ENCODE measurements at regions not wholly inside any gene's neighbourhood (a gene's known extent, or its start where the extent isn't known, plus 50 kb on each side); places are given as distances from the start of the nearest gene placed in this dataset.
"Not testable (repeated sequence)": the region's sequence is repeated elsewhere in the genome, so short reads cannot be mapped to it uniquely, and the experiment has no call there.

DNA sequence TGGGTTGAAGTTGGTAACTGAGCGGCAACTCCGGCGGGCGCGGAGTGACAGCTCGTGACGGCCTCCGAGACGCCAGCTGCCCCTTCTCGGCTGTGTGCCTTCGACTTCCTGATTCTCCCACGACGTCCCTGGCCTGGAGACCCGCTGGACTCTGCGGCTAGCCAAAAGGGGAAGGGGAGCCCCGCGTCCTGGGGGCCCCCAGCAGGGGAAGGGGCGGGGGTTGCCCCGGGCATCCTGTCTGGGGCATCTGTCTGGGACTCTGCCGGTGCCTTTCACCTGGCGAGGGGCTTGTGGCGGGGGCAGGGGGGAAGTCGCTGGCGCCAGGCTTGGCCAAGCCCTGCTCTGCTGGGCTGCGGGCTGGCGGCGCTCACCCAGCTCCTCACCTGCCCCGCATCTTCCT, 129.5 kb upstream of the HMX1 start:
- peaks cover 10% of the 10 kb centered on the region for H3K27me3 ChIP-seq (ENCODE audit: control insufficient read depth, insufficient read depth, low read length)
- not testable (repeated sequence) for H3K36me3 ChIP-seq (ENCODE audit: control insufficient read depth, insufficient read depth, low read length); DNase-seq (ENCODE audit: low read depth); H3K4me3 ChIP-seq (ENCODE audit: low read depth, low read length)

DNA sequence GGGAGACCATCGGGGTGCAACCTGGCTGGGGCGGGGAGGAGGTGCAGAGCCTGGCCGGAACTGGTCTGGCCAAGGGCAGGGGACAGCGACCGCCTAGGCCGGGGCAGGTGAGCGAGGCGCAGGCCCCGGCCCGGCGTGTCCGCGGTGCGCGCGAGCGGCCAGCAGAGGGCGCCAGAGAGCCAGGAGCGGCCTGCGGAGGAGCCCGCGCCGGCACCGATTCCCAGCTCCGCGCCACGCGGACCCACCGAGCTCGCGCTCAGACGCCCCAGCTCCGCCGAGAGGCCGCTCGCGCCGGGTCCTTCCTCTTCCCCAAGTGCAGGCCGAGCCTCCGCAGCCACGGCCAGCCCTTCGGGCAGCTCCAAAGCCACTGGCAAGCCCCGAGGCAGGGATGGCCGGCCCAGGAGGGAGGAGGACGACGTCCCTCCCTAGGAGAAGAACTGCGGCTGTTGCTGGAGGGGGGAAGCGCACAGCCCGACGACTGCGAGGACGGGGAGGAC, 128.9 kb upstream of the HMX1 start:
- DNase-seq (ENCODE audit: low read depth); H3K36me3 ChIP-seq (ENCODE audit: control insufficient read depth, insufficient read depth, low read length); H3K4me3 ChIP-seq (ENCODE audit: low read depth, low read length): not testable (repeated sequence)
- H3K27me3 ChIP-seq (ENCODE audit: control insufficient read depth, insufficient read depth, low read length) = peaks cover 10% of the 10 kb centered on the region

DNA sequence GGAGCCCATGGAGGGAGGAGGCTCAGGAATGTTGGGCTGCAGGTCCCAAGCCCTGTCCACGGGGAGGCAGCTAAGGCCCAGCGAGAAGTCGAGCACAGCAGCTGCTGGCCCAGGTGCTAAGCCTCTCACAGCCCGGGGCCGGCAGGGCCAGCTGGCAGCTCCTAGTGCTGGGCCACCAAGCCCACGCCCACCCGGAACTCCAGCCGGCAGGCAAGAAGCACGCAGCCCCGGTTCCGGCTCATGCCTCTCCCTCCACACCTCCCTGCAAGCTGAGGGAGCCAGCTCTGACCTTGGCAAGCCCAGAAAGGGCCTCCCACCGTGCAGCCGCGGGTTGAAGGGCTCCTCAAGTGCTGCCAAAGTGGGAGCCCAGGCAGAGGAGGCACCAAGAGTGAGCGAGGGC, 121.3 kb upstream of the HMX1 start:
- DNase-seq (ENCODE audit: low read depth); H3K4me3 ChIP-seq (ENCODE audit: low read depth, low read length); H3K27me3 ChIP-seq (ENCODE audit: control insufficient read depth, insufficient read depth, low read length); H3K36me3 ChIP-seq (ENCODE audit: control insufficient read depth, insufficient read depth, low read length): not testable (repeated sequence)

DNA sequence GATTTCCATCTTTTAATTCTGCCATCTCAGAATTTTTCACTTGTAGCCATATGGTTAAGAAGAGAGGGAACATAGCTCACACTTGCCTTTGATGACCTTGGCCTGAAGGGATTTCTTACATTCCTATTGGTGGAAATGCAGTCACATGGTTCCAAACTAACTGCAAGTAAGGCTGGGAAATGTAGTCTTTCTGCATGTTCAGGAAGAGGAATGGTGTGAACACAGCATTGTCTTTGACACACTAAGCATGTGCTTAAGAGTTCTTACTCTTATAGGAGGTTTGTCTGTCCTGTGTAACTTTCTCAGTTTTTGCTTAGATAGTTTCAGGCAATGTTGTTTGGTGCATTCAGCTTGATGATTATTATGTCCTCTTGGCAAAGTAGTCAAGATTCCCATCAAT, 119.8 kb upstream of the HMX1 start:
- H3K36me3 ChIP-seq (ENCODE audit: control insufficient read depth, insufficient read depth, low read length); DNase-seq (ENCODE audit: low read depth); H3K27me3 ChIP-seq (ENCODE audit: control insufficient read depth, insufficient read depth, low read length); H3K4me3 ChIP-seq (ENCODE audit: low read depth, low read length): not testable (repeated sequence)

DNA sequence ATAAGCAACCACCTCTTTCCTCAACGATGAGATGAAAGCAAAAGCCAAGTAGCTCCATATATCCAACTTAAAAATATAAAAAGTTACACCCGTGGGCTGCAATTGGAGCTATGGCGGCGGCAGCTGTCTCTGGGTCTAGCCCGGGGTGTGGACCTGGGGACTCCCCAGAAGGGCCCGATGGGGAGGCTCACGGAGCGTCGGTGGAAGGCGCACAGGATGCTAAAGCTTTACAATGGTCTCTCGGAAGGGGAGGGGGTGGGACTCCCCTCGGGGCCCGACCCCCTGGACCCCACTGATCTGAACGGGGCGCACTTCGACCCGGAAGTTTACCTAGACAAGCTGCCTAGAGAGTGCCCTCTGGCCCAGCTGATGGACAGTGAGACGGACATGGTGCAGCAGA, 118.7 kb upstream of the HMX1 start:
- H3K36me3 ChIP-seq (ENCODE audit: control insufficient read depth, insufficient read depth, low read length); H3K4me3 ChIP-seq (ENCODE audit: low read depth, low read length); DNase-seq (ENCODE audit: low read depth); H3K27me3 ChIP-seq (ENCODE audit: control insufficient read depth, insufficient read depth, low read length): not testable (repeated sequence)

DNA sequence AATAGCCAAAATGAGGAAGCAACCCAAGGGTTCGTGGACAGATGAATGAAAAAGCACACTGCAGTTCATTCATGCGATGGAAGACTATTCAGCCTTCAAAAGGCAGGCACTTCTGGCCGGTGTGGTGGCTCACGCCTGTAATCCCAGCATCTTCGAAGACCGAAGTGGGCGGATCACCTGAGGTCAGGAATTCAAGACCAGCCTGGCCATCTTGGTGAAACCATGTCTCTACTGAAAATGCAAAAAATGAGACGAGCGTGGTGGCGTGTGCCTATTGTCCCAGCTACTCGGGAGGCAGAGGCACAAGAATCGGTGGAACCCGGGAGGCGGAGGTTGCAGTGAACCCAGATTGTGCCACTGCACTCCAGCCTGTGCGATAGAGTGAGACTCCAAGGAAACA, 114.1 kb upstream of the HMX1 start:
- not testable (repeated sequence) for DNase-seq (ENCODE audit: low read depth); H3K4me3 ChIP-seq (ENCODE audit: low read depth, low read length); H3K27me3 ChIP-seq (ENCODE audit: control insufficient read depth, insufficient read depth, low read length); H3K36me3 ChIP-seq (ENCODE audit: control insufficient read depth, insufficient read depth, low read length)

DNA sequence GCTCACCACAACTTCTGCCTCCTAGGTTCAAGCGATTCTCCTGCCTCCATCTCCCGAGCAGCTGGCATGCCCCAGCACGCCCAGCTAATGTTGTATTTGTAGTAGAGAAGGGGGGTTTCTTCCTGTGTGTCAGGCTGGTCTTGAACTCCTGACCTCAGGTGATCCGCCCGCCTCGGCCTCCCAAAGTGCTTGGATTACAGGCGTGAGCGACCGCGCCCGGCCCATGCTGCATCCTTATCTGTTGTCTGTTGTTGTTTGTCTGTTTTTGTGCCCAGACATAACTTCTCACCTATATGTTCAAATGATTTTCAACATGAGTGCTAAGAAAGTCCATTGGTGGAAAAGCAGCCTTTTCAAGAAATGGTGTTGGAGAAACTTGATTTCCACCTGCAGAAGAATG, 113.0 kb upstream of the HMX1 start:
- not testable (repeated sequence) for H3K36me3 ChIP-seq (ENCODE audit: control insufficient read depth, insufficient read depth, low read length); H3K4me3 ChIP-seq (ENCODE audit: low read depth, low read length); DNase-seq (ENCODE audit: low read depth); H3K27me3 ChIP-seq (ENCODE audit: control insufficient read depth, insufficient read depth, low read length)

DNA sequence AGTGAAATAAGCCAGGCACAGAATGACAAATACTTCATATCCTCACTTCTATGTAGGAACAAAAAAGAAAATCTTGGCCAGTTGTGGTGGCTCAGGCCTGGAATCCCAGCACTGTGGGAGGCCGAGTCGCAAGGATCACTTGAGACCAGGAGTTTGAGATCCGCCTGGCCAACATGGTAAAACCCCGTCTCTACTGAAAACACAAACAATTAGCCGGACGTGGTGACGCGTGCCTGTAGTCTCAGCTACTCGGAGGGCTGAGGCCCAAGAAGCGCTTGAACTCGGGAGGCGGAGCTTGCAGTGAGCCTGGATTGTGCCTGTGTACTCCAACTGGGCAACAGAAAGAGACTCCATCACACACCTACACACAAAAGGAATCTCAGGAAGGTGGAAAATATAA, 112.3 kb upstream of the HMX1 start:
- not testable (repeated sequence) for DNase-seq (ENCODE audit: low read depth); H3K4me3 ChIP-seq (ENCODE audit: low read depth, low read length); H3K27me3 ChIP-seq (ENCODE audit: control insufficient read depth, insufficient read depth, low read length); H3K36me3 ChIP-seq (ENCODE audit: control insufficient read depth, insufficient read depth, low read length)

DNA sequence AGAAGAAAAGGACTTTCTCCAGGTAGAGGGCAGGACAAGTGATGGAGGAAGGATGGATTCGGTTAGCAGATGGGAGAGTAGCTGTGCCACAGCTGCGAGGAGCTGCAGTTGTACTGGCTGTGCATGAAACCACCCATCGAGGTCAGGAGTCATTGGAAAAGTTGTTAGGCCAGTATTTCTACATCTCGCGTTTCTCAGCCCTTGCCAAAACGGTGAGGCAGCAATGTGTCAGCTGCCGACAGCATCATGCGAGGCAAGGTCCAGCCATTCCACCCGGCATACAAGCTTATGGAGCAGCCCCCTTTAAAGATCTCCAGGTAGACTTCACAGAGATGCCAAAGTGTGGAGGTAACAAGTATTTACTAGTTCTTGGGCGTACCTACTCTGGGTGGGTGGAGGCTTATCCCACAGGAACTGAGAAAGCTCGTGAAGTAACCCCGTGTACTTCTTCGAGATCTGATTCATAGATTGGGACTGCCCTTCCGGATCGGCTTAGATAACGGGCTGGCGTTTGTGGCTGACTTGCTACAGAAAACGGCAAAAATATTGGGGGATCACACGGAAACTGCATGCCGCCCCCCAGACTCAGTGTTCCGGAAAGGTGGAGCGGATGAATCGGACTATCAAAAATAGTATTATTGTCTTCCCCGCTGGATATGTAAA, 105.0 kb upstream of the HMX1 start:
- H3K36me3 ChIP-seq (ENCODE audit: control insufficient read depth, insufficient read depth, low read length); H3K4me3 ChIP-seq (ENCODE audit: low read depth, low read length); DNase-seq (ENCODE audit: low read depth): not testable (repeated sequence)

DNA sequence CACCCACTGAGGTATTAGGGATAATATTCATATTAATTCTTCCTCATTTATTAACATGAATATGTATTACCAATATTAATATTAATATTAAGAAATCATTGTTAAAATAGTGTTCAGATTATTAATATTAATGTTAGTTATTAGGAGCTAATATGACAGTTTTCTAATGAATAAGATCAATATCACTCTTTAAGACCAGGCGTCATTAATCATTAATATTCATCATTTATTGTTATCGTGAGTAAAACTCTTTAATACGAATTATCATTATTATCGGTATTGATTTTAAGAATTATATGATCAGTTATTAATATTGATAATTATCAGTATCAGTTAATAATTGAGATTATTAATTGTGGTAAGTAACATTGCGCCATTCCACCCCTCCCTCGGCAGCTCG, 101.0 kb upstream of the HMX1 start:
- not testable (repeated sequence) for H3K27me3 ChIP-seq (ENCODE audit: control insufficient read depth, insufficient read depth, low read length); H3K4me3 ChIP-seq (ENCODE audit: low read depth, low read length); DNase-seq (ENCODE audit: low read depth); H3K36me3 ChIP-seq (ENCODE audit: control insufficient read depth, insufficient read depth, low read length)

More for the DNA sequence above, 105.0 kb upstream of the HMX1 start:
- H3K27me3 ChIP-seq (ENCODE audit: control insufficient read depth, insufficient read depth, low read length) = not testable (repeated sequence)

DNA sequence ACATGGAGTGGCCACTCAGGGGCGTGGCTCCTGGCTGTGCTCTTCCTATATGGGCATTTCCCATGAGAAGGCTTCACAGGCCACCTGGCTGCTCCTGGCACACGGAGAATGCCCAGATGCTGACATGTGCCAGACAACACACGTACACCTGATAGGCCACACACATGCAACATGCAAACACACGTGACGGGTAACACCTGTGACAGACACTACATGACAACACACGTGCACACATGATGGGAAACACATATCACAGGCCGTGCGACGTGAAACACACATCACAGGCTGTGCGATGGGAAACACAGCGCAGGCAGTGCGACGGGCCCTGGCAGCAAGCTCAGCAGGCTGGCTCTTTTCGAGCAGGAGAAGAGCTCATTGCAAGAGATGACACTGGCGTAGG, 94.3 kb upstream of the HMX1 start:
- H3K4me3 ChIP-seq (ENCODE audit: low read depth, low read length); H3K27me3 ChIP-seq (ENCODE audit: control insufficient read depth, insufficient read depth, low read length); H3K36me3 ChIP-seq (ENCODE audit: control insufficient read depth, insufficient read depth, low read length); DNase-seq (ENCODE audit: low read depth): not testable (repeated sequence)

DNA sequence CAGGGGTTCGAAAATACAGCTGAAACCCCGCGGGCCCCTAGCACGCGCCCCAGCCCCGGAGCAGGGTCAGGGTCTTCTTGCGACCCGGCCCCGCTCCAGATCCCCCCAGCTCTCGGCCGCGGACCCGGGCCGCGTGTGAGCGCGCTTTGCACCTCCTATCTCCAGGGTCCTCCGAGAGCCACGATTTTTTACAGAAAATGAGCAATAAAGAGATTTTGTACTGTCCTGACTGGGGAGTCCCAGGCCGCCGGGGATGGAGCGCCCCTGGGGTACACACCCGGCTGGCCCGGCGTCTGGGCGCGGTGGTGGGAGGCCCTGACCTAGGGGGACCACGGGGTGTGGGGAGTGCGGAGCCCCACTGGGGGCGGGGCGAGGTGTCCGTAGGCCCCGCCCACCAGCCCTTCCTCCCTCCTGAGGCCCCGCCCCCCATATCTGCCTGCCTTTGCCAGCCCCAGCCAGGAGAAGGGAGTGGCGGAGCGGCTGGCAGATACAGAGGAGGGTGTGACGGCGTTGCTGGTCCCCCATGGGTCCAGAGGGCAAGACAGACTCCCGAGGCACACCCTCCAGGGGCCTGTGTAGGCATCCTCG, 92.7 kb upstream of the HMX1 start:
- H3K4me3 ChIP-seq (ENCODE audit: low read depth, low read length); DNase-seq (ENCODE audit: low read depth); H3K36me3 ChIP-seq (ENCODE audit: control insufficient read depth, insufficient read depth, low read length); H3K27me3 ChIP-seq (ENCODE audit: control insufficient read depth, insufficient read depth, low read length): not testable (repeated sequence)

DNA sequence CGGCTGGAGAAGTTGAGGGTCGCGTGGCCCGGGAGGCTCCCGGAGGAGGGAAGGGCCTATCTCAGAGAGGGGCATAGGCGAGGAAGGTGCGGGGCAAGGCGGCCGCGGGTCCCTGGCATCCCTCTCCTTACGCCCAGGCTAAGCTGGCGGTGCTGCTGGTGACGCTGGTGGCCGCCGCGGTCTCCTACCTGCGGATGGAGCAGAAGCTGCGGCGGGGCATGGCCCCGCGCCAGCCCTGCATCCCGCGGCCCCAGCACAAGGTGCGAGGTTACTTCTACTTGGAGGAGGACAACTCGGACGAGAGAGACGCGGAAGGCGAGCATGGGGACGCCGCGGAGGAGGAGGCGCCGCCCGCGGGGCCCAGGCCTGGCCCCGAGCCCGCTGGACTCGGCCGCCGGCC, 91.9 kb upstream of the HMX1 start:
- not testable (repeated sequence) for H3K36me3 ChIP-seq (ENCODE audit: control insufficient read depth, insufficient read depth, low read length); H3K4me3 ChIP-seq (ENCODE audit: low read depth, low read length); DNase-seq (ENCODE audit: low read depth); H3K27me3 ChIP-seq (ENCODE audit: control insufficient read depth, insufficient read depth, low read length)

Measured in kidney epithelial cell (primary cell).